NCI-H1436 treated with DMSO at 0.1 percent for 48 hours (cell line): ENCODE measurements at regions not wholly inside any gene's neighbourhood (a gene's known extent, or its start where the extent isn't known, plus 50 kb on each side); places are given as distances from the start of the nearest gene placed in this dataset.

Experiments used
- DNase-seq: peaks from one replicate; lab custom pipeline; 2025; lab: John Stamatoyannopoulos, UW

DNA sequence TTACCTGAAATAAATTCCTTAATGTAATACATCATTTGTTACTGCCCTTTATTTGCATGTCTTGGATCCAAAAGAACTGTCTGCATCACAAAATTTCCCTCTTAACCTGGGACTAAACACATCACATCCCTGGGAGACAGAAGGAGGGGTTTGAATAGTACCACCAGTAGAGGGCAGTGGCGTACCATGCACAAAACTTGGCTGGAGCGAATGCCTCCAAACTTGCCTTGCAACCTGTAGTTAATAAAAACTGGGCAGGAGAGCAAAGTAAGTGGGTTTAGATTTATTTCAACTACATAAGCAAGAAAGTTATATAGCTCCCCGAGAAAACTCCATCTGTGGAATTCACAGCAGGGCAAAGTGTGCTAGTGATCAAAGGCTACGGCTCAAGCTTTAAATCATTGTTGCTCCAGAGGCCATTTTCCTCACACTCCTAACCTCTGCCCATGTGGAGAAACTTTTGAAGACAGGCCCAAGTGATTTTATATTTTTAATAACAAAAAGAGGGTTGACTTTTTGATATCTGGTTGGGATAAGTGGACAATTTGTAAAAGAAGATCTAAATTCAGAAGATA lies 1176.7 kb upstream of the SEL1L start:
- no peak for DNase-seq

DNA sequence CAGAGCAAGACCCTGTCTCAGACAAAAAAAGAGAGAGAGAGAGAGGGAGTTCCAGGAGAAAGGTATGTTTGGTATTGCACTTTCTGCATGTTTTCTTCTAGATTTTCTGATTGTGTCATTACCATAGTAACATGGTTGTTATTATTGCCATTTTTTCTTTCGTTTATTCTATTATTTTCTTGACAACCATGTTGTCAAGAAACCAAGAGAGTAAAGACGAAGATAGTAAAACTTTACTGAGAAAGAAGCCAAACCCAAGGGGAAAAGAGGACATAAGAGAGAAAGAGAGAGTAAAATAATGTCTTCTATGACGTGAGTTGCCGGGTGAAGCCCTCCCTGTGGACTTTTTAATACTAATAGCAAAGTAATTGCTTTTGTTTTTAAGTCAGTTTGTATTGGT lies 1186.0 kb upstream of the SEL1L start:
- DNase-seq: no peak

DNA sequence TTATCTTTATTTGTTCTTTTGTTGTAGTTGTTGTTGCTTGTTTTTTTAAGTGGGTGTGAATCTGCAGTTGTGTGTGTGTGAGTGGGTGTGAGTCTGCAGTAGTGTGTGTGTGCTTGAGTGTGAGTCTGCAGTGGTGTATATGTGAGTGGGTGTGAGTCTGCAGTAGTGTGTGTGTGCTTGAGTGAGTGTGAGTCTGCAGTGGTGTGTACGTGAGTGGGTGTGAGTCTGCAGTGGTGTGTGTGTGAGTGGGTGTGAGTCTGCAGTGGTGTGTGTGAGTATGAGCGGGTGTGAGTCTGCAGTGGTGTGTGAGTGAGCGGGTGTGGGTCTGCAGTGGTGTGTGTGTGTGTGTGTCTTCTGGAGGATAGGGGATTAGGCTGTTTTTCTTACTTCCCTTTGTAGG lies 1186.8 kb upstream of the SEL1L start:
- DNase-seq: no peak

DNA sequence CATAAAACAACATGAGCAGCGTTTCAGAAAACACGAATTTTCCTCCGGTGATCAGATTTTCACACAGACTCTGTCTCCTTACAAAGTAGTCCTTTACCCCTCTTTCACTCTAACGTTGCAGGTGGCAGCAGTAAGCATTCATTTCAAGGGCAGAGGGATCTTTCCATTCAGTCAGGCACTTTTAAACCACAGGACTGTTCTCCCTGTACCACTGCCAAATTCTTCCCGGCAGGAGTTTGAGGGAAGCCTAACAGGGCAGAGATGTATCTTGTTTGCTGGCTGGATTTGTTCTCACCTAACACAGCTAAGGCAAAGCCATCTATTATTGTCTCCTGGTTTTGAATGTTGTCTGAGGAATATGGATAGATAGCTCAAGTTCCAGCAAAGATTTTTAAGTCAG lies 1187.3 kb upstream of the SEL1L start:
- no peak for DNase-seq

DNA sequence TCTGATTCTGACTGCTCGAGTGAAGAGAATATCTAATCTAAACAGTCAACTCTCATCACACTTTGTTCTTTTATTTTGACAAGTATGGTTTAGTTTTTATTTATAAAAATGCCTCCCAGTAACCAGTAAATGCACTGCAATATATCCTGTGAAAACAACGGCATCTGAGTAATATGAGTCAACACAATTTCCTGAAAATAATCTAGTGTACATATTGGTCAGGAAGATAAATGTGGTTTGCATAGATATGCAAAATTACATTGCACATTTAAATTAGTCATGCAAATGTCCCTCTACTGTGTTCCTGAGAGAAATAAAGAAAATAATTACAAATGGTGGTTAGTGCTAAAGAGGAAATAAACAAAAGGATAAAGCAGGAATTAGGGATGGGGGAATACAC lies 1190.7 kb upstream of the SEL1L start:
- DNase-seq: no peak

DNA sequence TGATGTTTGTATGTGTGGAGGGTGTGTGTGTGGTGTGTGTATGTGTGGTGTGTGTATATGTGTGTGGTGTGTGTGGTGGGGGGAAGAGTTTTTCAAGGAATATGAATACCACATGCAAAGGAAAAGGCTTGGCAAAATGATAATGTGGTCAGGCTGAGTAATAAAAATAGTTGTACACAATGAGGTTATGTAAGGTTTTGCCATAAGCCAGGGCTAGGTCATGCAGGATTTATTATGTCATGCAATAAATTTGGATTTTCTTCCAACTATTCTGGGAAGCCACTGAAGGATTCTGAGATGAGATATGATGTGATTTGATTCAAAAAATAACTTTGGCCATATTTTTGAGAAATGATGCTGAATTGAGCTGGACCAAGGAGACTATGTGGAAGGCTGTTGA lies 1191.6 kb upstream of the SEL1L start:
- no peak for DNase-seq

DNA sequence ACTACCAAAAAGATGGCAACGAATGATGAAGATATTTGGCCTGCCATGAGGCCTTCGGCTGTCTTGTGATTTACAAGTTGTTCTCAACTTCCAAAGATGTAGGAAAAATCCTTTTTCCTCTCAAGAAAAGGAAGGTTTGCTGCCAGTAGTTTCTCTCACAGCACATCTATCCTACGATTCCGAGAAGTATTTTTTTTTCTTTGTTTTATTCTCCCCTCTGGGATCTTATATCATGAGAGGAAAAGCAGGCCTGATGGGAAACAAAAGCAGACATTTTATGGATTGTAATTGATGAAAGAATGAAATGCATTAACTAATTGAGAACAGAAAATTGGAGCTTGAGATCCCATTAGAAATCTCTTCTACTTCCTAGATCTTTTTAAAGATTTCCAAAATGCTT lies 1197.9 kb upstream of the SEL1L start:
- DNase-seq: no peak

DNA sequence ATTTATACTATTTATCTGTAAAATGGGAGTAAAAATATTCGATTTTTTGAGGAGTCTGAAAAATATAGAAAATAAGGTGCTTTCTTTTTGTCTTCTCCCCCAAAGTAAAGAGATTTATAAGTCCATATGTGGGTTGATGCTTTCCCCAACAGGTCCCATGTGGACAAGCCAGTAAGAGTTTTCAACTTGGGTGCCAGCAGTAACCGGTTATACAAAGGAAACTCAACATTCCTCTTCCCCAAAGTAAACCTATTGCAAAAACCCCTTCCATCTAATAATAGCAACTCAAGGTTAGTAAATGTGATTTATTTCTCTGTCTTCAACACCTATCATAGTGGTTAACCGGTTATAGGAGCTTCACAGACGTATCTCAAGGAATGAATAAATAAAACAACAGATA lies 1206.9 kb upstream of the SEL1L start:
- no peak for DNase-seq

DNA sequence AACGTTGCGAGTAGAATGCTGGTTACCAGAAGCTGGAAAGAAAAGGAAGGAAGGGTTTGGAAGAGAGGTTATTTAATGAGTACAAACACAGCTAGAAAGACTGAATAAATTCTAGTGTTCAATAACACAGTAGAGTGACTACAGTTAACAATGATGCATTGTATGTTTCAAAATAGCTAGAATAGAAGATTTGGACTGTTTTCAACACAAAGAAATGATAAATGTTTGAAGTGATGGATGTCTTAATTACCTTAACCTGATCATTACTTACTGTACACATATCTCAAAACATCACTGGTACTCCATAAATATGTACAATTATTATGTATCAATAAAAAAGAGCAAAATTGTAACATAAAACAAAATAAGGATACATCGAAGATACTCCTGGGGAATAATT lies 1221.8 kb upstream of the SEL1L start:
- DNase-seq: no peak

DNA sequence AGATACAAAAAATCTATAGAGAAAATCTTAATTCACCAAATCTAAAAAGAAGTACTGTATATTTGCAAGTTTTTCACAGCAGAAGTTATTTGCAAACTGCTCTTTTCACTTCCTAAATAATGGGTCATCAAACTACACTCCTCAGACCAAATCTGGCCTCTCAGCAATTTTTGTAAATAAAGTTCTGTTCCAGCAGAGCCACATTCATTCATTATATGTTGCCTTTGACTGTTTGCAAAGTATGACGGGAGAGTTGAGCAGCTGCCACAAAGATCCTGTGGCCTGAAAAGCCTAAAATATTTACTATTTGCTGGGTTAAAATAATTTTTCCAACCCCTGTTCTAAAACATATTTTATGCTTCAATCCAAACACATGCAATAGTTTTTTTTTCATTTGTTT lies 1222.3 kb upstream of the SEL1L start:
- DNase-seq: no peak

DNA sequence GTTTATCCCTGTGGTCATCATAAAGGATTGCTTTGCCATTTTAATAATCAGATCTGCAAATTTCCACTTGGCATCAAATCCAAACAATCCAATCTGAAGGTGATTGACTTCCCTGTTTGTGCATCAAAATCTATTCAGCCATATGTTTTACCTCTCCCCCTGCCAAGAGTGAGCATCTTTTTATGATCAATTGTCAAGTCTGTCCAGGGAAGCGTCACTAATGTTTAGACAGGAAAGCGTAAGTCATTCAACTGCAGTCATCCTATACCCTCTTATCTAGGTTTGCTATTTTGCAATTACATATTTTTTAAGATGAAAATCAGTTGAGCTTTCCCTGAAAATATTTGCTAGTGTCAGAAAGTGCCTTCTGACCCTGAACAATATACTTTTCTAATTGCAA lies 1224.1 kb upstream of the SEL1L start:
- no peak for DNase-seq

DNA sequence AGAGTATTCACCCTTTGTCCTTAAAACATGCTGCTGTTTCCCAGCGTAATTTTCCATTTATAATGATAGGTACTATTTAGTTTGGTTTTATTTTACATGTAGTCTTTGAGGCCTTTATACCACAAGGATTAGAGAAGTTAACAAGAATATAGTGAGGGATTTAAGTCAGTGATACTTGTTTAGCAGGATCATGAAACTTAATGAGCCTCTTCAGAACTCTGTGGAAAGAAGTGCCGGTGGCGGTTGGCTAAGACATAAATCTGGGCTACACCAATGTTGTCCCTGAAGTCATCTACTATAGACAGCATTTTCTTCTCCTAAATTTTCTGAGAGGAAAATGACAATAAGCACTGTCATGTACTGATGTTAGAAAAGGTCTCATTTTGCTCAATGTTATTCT lies 1226.0 kb upstream of the SEL1L start:
- no peak for DNase-seq

DNA sequence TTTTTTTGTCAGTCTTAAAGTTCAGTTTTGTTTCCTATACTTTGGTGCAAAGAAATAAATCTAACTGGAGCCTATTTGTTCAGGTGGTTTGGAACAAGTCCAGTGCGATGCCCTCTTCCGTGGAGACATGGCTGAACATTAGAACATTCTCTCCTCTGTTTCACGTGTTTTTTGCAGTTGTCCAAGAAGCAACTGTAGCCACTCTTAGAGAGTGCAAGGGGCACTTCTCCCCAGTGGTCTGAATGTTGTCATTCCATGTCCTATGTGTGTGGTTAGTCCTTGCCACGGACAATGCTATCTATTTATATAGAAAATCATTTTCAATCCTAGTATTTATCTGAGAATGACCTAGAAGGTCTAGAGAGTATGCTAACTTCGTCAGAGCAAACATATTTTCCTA lies 1232.5 kb upstream of the SEL1L start:
- DNase-seq: no peak

DNA sequence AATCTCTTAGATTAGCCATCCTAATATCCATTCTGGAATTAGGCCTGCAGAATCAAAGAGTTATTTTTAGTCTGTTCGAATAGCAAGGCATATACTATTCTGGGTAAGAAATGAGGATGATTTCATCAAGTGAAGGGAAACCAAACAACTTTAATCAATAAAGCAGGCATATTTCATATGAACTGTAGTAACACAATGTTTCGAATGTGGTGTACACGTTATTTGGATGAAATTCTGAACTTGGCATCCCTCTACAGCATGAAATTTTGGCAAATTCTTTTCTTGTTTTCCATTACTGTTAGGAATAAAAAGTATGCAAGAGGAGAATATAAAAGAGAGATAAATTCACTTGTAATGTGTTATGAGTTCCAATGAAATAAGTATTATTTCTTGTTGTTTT lies 1233.3 kb upstream of the SEL1L start:
- DNase-seq: no peak

DNA sequence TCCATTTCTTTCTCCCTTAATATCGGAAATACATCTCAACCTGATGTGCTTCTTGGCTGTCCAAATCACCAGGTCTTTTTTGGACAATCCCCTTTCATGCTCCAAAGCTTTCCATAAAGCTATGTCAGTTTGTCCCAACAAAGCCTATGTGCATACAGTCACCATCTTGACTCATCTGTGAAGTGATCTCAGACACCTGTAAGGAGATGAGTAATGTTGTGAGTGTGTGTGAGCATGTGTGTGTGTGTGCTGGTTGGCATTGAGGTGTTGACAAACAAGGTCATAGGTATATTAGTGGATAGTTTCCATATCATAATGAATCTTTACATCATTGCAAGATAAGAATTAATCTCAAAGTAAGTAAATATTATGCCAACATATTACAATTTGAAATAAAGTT lies 1243.3 kb upstream of the SEL1L start:
- no peak for DNase-seq

DNA sequence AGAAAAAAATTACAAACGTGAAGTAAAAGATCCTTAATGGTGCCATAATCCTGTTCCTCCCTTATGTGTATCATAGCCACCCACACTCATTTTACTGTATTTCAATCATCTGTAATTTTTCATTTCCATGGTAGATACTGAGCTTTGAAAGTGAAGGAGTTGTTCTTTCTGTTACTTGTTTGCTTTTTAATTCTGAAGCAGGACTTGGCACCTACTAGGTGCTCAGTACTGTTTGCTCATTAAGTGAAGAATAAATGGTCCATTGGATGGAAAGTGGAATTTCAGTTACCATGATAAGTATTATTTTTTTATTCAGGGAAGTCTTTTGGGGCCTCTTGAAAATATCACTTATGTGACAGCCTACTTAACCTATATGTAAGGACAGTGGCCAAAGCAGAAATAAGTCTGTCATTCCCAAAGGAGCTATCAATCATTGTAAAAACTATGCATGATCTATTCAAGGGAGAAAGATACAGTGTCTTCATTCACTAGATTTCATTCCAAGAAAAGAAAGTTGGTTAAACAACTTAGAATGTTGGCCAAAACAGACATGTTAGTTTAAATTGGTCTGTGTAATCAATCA lies 1244.4 kb upstream of the SEL1L start:
- no peak for DNase-seq

DNA sequence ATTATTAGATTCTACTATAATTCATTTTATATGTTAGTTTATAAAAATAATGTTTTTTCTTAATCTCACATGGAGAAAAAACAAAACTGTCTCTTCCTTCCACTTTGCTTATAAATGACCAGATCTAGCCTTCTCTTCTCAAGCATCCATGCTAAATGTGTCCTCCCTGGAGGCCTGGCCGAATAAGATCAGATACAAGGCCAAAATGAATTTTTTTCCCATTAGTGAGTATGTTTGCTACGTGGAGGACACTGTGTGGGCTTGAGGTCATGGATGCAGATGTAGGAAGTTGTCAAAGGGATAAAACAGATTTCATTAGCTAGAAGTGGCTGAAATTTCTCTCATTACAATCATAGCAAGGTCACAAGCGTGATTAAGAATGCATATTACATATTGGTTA lies 1244.9 kb upstream of the SEL1L start:
- no peak for DNase-seq

DNA sequence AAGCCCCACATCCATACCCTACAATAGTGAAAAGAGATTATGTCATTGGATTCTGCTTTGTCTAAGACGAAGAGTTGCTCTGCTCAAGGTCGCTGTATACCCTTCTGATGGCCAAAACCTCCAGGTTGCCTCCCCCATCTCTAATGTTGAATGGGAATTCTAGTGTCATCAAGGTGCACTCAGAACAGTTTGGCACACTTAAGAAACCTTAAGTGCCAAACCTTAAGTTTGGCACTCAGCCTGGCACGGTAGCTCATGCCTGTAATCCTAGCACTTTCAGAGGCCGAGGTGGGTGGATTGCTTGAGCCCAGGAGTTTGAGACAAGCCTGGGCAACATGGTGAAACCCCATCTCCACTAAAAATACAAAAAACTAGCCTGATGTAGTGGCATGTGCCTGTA lies 1245.6 kb upstream of the SEL1L start:
- DNase-seq: no peak

DNA sequence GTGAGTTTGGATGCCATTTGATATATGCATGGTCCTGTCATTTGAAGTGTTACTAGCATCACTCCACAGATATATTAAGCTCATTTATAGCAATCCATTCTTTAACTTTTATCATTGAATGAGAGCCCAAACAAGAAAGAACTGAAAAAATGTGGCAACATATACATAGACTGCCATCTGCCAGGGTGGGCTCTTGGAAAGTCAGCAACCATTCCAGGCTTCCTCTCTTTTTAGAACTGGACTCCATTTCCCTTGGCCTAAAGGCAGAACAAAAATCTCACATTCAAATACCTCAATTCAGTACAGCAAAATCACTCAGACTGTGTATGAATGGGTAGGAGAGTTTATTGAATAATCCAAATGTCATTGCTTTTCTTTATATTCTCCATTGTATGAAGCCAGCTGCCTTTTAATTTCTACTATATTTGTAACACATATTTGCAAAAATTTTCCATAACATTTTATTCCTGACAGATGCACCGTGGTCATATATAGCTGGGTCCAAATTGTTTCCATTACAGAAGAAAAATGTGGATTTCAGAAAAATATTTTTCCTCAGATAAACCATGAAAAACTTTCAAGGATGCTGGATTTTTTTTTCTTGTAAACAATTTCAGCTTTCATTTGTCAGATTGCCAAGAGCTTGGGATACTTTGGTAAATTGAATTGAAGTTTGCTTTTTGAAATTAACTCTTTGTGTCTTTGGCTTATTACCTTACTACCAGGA lies 1252.3 kb upstream of the SEL1L start:
- no peak for DNase-seq

DNA sequence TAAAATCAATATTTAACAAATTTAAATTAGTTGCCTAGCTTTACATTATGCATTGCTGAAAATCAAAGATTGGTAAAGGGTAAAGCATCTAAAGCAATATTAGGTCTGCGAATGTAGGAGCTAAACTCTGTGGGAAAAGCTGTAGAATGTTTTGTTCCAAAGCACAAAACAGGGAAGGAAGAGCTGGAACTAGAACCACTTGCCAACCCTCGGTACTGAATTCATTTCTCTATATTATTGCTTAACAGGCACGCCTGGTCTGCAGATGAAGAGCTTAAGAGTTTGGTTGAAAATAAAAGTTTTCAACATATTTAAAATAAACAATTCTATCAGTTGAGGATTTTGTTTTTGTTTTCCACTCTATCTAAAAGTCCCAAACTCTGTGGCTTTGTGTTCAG lies 1252.8 kb upstream of the SEL1L start:
- no peak for DNase-seq

DNA sequence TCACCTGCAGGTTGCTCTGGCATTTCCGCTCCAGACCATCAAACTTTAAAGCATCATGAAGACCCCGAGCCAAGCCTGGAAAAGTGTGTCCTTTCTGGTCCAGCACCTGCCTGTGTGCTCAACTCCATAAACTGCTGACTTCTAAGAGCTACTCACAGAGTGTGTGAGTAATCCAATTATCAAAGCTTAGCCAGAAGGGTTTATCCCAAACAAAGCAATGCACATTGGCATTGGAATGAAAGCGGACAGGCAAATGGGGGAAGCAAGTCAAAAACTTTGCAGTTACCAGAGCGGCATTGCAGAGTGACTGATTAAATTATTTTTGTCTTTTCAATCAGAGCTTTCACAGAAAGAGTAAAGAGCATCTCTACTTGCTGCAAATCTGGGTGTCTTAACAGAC lies 1262.4 kb upstream of the SEL1L start:
- no peak for DNase-seq

DNA sequence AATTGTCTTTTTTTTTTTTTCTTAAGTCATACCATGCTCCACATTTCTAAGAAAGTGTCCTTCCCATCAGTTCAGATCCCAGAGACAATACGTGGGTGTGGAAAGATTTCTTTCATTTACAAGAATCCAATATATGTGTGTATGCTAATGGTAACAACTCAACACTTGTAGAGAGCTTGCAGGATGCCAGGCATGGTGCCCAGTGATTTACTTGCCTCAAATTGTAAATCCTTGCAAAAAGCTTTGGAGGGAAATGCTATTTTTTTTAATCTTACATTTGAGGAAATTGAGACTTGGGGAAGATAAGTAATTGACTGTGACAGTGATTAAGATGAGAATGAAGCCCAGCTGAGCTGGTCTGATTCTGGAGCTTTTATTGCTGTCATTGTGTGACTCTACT lies 1264.6 kb upstream of the SEL1L start:
- DNase-seq: no peak

DNA sequence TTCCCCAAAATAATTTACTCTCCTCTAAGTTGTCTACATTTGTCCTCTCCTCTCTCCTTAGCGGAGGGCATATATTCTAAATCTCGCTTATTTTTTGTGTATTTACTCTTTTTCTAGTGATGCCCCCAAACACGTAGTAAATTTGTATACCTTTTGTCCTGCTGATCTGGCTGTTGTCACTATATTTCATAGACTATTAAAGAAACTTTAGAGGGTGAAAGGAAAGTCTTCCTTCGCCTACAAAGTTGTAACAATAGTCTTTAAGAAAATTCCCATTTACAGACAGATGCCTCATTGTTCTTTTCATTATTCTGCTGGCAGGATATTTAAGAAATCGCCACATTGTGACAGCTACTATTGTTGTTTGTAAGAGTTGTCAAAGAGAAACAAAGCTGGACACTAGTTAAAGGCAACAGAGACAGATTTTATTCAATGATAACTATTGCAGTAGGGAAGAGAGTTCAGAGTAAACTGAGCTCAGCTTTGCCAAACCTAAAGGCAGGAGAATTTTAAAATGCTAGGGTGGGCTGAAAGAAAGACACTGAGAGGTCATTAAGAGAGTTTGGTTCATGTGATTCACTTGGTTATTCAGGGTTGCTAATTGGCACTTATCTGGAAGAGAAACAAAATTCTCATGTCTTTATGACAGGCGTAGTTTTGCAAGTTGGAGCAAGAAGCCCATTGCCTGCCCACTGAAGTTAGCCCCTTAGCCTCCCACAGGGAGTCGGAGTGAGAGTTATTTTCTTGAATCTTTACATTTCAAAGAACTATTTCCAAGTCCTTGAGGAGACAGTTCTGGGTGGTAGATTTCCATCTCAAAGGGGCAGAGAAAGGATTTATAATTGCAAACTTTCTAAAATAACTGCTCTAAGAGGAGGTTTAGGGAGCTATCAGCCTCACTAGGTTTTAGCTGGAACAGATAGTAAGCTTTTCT lies 1272.5 kb upstream of the SEL1L start:
- DNase-seq: no peak
